ENCODE measurements at regions not wholly inside any gene's neighbourhood (a gene's known extent, or its start where the extent isn't known, plus 50 kb on each side); places are given as distances from the start of the nearest gene placed in this dataset.
"Not testable (repeated sequence)": the region's sequence is repeated elsewhere in the genome, so short reads cannot be mapped to it uniquely, and the experiment has no call there.

DNA sequence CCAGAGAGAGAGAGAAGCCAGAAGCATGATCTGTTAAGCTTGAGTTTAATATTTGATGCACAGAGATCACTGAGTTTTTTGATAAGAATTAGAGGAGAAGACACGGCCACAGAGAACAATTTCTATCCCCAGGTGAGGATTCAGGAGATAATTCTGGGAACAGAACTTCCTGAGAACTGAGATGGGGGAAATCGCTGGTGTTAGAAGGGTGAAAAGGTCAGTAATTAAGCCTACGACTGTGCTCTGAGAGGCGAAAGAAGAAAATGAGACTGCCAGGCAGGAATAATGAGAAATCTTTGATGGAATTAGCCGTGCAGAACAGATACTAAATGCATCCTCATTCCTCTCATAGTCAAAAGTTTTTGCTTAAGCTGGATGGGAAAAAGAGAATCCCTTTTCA lies 61.9 kb upstream of the EEF2KMT start:
- ATAC-seq, result not testable (repeated sequence)

DNA sequence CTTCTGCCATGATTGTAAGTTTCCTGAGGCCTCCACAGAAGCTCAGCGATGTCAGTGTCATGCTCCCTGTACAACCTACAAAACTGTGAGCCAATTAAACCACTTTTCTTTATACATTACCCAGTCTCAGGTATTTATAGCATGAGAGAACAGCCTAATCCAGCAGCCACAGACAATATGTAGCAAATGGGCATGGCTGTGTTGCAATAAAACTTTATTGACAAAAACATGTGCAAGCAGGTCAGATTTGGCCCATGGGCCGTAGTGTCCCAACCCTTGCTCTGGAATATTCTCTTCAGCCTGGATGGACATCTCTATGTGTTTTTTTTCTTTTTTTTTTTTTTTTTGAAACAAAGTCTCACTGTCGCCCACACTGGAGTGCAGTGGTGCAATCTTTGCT lies 60.9 kb upstream of the EEF2KMT start:
- TF ChIP-seq GLIS3 (CRISPR knock-in tag; IDR thresholded peaks at IDR 0.05) (no peak), ISL1 (CRISPR knock-in tag; IDR thresholded peaks at IDR 0.05) (no peak), ZNF8 (CRISPR knock-in tag; IDR thresholded peaks at IDR 0.05) (no peak), ESRRG (CRISPR knock-in tag; IDR thresholded peaks at IDR 0.05) (no peak), SNAI2 (CRISPR knock-in tag; IDR thresholded peaks at IDR 0.05) (no peak), ZFP3 (CRISPR knock-in tag; IDR thresholded peaks at IDR 0.05) (no peak), ZFP30 (CRISPR knock-in tag; IDR thresholded peaks at IDR 0.05) (no peak), ZNF565 (CRISPR knock-in tag; conservative IDR thresholded peaks at IDR 0.05; ENCODE audit: low read depth) (no peak), RARB (CRISPR knock-in tag; IDR thresholded peaks at IDR 0.05) (no peak), ZNF70 (CRISPR knock-in tag; IDR thresholded peaks at IDR 0.05) (no peak), OSR1 (CRISPR knock-in tag; IDR thresholded peaks at IDR 0.05) (no peak), TCF4 (CRISPR knock-in tag; IDR thresholded peaks at IDR 0.05; ENCODE audit: borderline replicate concordance) (no peak), BACH2 (CRISPR knock-in tag; IDR thresholded peaks at IDR 0.05; ENCODE audit: borderline replicate concordance) (no peak), ZC3H10 (CRISPR knock-in tag; IDR thresholded peaks at IDR 0.05) (no peak), CSDC2 (CRISPR knock-in tag; IDR thresholded peaks at IDR 0.05) (no peak), TOX (CRISPR knock-in tag; IDR thresholded peaks at IDR 0.05; ENCODE audit: borderline replicate concordance) (no peak)
- TF ChIP-seq, protein P1, sequence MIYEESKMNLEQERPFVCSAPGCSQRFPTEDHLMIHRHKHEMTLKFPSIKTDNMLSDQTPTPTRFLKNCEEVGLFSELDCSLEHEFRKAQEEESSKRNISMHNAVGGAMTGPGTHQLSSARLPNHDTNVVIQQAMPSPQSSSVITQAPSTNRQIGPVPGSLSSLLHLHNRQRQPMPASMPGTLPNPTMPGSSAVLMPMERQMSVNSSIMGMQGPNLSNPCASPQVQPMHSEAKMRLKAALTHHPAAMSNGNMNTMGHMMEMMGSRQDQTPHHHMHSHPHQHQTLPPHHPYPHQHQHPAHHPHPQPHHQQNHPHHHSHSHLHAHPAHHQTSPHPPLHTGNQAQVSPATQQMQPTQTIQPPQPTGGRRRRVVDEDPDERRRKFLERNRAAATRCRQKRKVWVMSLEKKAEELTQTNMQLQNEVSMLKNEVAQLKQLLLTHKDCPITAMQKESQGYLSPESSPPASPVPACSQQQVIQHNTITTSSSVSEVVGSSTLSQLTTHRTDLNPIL (CRISPR knock-in tag; IDR thresholded peaks at IDR 0.05; ENCODE audit: low read depth), result no peak
- TF ChIP-seq, protein P2, sequence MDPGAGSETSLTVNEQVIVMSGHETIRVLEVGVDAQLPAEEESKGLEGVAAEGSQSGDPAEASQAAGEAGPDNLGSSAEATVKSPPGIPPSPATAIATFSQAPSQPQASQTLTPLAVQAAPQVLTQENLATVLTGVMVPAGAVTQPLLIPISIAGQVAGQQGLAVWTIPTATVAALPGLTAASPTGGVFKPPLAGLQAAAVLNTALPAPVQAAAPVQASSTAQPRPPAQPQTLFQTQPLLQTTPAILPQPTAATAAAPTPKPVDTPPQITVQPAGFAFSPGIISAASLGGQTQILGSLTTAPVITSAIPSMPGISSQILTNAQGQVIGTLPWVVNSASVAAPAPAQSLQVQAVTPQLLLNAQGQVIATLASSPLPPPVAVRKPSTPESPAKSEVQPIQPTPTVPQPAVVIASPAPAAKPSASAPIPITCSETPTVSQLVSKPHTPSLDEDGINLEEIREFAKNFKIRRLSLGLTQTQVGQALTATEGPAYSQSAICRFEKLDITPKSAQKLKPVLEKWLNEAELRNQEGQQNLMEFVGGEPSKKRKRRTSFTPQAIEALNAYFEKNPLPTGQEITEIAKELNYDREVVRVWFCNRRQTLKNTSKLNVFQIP (CRISPR knock-in tag; IDR thresholded peaks at IDR 0.05; ENCODE audit: borderline replicate concordance, low read depth), result no peak
- TF ChIP-seq, protein P3, sequence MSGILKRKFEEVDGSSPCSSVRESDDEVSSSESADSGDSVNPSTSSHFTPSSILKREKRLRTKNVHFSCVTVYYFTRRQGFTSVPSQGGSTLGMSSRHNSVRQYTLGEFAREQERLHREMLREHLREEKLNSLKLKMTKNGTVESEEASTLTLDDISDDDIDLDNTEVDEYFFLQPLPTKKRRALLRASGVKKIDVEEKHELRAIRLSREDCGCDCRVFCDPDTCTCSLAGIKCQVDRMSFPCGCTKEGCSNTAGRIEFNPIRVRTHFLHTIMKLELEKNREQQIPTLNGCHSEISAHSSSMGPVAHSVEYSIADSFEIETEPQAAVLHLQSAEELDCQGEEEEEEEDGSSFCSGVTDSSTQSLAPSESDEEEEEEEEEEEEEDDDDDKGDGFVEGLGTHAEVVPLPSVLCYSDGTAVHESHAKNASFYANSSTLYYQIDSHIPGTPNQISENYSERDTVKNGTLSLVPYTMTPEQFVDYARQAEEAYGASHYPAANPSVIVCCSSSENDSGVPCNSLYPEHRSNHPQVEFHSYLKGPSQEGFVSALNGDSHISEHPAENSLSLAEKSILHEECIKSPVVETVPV (CRISPR knock-in tag; IDR thresholded peaks at IDR 0.05), result no peak
- TF ChIP-seq, protein P4, sequence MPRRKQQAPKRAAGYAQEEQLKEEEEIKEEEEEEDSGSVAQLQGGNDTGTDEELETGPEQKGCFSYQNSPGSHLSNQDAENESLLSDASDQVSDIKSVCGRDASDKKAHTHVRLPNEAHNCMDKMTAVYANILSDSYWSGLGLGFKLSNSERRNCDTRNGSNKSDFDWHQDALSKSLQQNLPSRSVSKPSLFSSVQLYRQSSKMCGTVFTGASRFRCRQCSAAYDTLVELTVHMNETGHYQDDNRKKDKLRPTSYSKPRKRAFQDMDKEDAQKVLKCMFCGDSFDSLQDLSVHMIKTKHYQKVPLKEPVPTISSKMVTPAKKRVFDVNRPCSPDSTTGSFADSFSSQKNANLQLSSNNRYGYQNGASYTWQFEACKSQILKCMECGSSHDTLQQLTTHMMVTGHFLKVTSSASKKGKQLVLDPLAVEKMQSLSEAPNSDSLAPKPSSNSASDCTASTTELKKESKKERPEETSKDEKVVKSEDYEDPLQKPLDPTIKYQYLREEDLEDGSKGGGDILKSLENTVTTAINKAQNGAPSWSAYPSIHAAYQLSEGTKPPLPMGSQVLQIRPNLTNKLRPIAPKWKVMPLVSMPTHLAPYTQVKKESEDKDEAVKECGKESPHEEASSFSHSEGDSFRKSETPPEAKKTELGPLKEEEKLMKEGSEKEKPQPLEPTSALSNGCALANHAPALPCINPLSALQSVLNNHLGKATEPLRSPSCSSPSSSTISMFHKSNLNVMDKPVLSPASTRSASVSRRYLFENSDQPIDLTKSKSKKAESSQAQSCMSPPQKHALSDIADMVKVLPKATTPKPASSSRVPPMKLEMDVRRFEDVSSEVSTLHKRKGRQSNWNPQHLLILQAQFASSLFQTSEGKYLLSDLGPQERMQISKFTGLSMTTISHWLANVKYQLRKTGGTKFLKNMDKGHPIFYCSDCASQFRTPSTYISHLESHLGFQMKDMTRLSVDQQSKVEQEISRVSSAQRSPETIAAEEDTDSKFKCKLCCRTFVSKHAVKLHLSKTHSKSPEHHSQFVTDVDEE (CRISPR knock-in tag; IDR thresholded peaks at IDR 0.05), result no peak
- no peak for ATAC-seq

DNA sequence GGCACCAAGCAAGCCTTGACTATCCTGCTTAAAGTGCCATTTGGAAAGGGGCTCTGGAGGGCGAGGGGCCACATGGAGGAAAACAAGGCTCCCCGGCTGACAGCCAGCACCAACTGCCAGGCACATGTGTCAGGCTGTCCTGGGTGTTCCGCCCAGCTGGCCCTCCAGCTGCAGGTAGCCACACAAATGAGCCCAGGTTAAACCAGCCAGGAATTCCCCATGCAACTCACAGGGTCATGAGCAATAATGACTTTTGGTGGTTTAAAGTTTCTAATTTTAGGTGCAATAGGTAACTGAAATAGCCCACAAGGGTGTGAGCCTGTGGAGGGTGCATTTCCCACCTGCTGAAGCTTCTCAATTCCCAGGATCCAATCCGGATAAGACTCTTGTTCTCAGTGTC lies 58.9 kb upstream of the EEF2KMT start:
- not testable (repeated sequence) for ATAC-seq

DNA sequence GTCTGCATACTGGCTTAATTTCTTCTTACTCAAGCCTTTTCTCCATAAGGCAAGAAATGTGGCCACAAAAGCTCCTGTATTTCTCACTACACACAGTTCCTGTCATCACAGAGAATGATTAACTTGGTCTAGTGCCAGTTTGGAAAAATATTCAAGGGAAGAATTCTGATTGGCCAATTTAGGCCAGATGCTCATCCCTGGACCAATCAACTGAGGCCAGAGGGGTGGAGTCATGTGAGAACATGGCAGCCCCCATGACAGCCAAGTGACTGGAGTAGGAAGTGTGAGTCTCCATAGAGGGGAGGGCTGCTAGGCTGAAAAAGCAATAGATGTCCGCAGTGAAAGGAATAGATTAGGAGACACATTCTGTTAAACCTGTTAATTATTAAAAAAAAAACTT lies 56.4 kb upstream of the EEF2KMT start:
- not testable (repeated sequence) for ATAC-seq

DNA sequence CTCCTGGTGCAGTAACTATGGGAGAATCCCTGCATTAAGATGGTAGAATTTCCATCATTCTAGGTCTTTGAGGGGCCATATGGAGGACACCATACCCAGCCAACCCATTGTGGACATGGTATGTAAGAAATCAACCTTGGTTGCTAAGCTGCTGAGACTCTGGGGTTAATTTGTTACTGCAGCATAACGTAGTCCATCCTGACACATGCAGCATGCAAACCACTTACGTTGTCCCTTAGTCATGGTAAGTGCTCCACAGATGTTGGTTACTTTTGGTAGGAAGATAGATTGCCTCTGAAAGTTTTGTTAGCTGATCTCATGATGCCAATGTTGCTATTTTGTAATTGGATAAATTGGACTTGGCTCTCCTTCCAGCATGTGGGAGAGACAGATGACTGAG lies 53.8 kb upstream of the EEF2KMT start:
- not testable (repeated sequence) for ATAC-seq

All from SK-N-SH treated with all-trans-retinoic acid at 6 μM for 48 hours (cell line).